Kidney (tissue), 13 donors: ENCODE measurements at regions not wholly inside any gene's neighbourhood (a gene's known extent, or its start where the extent isn't known, plus 50 kb on each side); places are given as distances from the start of the nearest gene placed in this dataset.
A peak's percentile ranks its signal among the peaks of the same experiment; 100 is the strongest.

Experiments used
- DNase-seq, 5 donors: peaks; one replicate each; pipeline ENCODE4 v3.0.0-alpha.2; 2013 to 2020
- FAIRE-seq: peaks from 2 replicates; lab custom pipeline; 2012; peaks lifted over from hg19 to GRCh38; lab: Jason Lieb, UNC
- H3K27ac ChIP-seq, 2 donors: one replicate each; pipeline ENCODE4 v1.7.0; 2013; ENCODE audit warnings: low read depth in 2 of 2, low read length in 2 of 2, inconsistent platforms in 1 of 2
- H3K27me3 ChIP-seq: one replicate; pipeline ENCODE4 v1.7.1; 2013; ENCODE audit warnings: low read length, inconsistent platforms; ENCODE audit not compliant: control insufficient read depth, insufficient read depth
- H3K36me3 ChIP-seq, 3 donors: one replicate each; pipeline versions ENCODE4 v1.7.0 to v1.7.1; 2013; ENCODE audit warnings: low read length in 3 of 3, control low read depth in 1 of 3, inconsistent platforms in 1 of 3; ENCODE audit not compliant: insufficient read depth in 3 of 3, control insufficient read depth in 2 of 3
- H3K4me1 ChIP-seq, 3 donors: one replicate each; pipeline versions ENCODE4 v1.7.0 to v1.7.1; 2013; ENCODE audit warnings: low read length in 3 of 3, inconsistent platforms in 1 of 3, low read depth in 1 of 3; ENCODE audit not compliant: control insufficient read depth in 2 of 3, insufficient read depth in 2 of 3
- H3K4me3 ChIP-seq, 3 donors: one replicate each; pipeline versions ENCODE4 v1.7.0 to v1.8.1; 2013; ENCODE audit warnings: low read length in 3 of 3, control low read depth in 1 of 3, inconsistent platforms in 1 of 3
- H3K9ac ChIP-seq, 3 donors: one replicate each; pipeline versions ENCODE4 v1.7.0 to v1.7.1; 2013; ENCODE audit warnings: low read length in 3 of 3, control low read depth in 1 of 3, inconsistent platforms in 1 of 3
- H3K9me3 ChIP-seq, 3 donors: one replicate each; pipeline versions ENCODE4 v1.7.0 to v1.7.1; 2013; ENCODE audit warnings: low read length in 3 of 3, control low read depth in 1 of 3, inconsistent platforms in 1 of 3; ENCODE audit not compliant: control insufficient read depth in 2 of 3, insufficient read depth in 1 of 3
- intact Hi-C: fragments of 100-400 bp; cut with DNase I; formaldehyde crosslinking; loops from one replicate; pipeline ENCODE4 v1.11.1; 2022
- TF ChIP-seq, protein P1 (sequence below): IDR thresholded peaks from 3 replicates; pipeline ENCODE4 v1.5.1; 2012; ENCODE audit warnings: mild to moderate bottlenecking, moderate library complexity, borderline replicate concordance; ENCODE audit not compliant: insufficient read depth; ENCODE audit errors: extremely low read depth
- donor health status: control.
- donor health status: control.
- donor health status: control.
- donor health status: control.
- donor health status: control.
- donor health status: DM: yes; HTN: yes; CAD: no.
- donor health status: Normal renal cell carcinoma (clear cell type).

DNA sequence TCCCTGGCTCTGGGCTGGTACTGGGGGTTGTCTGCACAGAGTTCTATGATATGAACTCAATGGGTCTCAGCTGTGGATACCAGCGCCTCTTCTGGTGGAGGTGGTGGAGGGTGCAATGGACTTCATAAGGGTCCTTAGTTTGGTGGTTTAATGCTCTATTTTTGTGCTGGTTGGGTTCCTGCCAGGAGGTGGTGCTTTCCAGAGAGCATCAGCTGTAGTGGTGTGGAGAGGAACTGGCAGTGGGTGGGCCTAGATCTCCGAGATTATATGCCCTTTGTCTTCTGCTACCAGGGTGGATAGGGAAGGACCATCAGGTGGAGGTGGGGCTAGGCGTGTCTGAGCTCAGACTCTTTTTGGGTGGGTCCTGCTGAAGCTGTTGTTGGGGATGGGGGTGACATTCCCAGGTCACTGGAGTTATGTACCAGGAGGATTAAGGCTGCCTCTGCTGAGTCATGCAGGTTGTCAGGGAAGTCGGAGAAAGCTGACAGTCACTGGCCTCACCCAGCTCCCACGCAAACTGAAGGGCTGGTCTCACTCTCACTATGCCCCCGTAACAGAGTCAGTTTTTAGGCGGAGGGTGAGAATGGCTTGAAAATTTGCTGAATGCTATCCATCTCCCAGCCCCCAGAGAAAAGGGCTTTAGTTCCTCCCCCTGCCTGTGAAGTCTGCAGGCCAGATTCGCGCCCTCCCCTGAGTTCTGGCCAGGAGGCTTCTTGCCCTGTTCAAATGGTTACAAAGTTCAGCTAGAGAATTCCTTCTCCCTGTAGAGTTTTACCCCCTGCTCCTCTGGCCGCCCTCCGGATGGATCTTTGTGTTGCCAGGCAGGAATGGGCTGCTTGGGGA, 902.9 kb downstream of the LTN1 start:
- H3K9ac ChIP-seq = peak overlapping the region in 1 of 3 donors; percentile 72
- H3K9me3 ChIP-seq = peaks cover 0 to 3% (median 0%) of the 10 kb centered on the region in 3 donors
- TF ChIP-seq, protein P1, sequence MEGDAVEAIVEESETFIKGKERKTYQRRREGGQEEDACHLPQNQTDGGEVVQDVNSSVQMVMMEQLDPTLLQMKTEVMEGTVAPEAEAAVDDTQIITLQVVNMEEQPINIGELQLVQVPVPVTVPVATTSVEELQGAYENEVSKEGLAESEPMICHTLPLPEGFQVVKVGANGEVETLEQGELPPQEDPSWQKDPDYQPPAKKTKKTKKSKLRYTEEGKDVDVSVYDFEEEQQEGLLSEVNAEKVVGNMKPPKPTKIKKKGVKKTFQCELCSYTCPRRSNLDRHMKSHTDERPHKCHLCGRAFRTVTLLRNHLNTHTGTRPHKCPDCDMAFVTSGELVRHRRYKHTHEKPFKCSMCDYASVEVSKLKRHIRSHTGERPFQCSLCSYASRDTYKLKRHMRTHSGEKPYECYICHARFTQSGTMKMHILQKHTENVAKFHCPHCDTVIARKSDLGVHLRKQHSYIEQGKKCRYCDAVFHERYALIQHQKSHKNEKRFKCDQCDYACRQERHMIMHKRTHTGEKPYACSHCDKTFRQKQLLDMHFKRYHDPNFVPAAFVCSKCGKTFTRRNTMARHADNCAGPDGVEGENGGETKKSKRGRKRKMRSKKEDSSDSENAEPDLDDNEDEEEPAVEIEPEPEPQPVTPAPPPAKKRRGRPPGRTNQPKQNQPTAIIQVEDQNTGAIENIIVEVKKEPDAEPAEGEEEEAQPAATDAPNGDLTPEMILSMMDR = no peak
- FAIRE-seq (no peak), DNase-seq (no peak)
- no peaks in the 10 kb centered on the region for H3K36me3 ChIP-seq
- H3K27ac ChIP-seq = peak overlapping the region; percentile 8 to 72
- H3K27me3 ChIP-seq = no peaks in the 10 kb centered on the region
- intact Hi-C loops = no loop called here
- H3K4me3 ChIP-seq = peak overlapping the region in 2 of 3 donors; percentile 69 to 82
- no peaks in the 10 kb centered on the region for H3K4me1 ChIP-seq

DNA sequence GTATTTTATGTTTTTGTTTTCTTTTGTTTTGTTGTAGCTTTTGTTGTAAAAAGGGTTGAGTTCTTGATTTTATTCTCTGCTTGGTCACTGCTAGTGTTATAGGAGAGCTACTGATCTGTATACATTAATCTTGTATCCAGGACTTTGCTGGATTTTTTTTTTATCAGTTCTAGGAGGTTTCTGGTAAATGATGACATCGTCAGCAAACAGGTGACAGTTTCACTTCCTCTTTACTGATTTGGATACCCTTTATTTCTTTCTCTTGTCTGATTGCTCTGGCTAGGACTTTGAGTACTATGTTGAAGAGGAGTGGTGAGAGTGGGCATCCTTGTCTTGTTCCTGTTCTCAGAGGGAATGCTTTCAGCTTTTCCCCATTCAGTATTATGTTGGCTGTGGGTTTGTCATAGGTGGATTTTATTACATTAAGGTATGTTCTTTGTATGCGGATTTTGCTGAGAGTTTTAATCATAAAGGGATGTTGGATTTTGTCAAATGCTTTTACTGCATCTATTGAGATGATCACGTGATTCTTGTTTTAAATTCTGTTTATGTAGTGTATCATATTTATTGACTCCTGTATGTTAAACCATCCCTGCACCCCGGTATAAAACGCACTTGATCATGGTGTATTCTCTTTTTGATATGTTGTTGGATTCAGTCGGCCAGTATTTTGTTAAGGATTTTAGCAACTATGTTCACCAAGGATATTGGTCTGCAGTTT, 905.7 kb downstream of the LTN1 start:
- intact Hi-C loops = no loop called here
- Histone ChIP-seq H3K4me3 (no peak overlapping the region), H3K27ac (no peak overlapping the region), H3K9ac (no peak overlapping the region), H3K36me3 (no peaks in the 10 kb centered on the region), H3K9me3 (peaks cover 0 to 3% (median 0%) of the 10 kb centered on the region in 3 donors), H3K27me3 (no peaks in the 10 kb centered on the region), H3K4me1 (no peaks in the 10 kb centered on the region)
- no peak for FAIRE-seq
- no peak for DNase-seq
- TF ChIP-seq, protein P1 = no peak

DNA sequence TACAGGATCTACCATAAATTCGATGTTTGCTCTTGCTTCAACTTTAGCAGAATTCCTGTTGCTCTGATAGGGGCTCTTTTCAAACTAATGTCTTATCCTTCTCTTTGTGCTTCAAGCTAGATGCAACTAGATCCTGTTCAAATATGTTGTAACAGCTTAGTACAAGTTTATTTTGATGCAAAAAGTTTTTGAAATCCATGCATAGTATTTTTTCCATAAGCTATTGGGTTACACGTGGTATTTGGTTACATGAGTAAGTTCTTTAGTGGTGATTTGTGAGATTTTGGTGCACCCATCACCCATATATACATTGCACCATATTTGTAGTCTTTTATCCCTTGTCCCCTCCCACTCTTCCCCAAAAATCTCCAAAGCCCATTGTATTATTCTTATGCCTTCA, 907.7 kb downstream of the LTN1 start:
- DNase-seq = no peak
- TF ChIP-seq, protein P1 = no peak
- H3K27ac ChIP-seq = no peak overlapping the region
- no peak overlapping the region for H3K4me3 ChIP-seq
- no peaks in the 10 kb centered on the region for H3K36me3 ChIP-seq
- H3K27me3 ChIP-seq = no peaks in the 10 kb centered on the region
- H3K4me1 ChIP-seq = no peaks in the 10 kb centered on the region
- intact Hi-C loops = no loop called here
- H3K9me3 ChIP-seq = peaks cover 0 to 3% (median 0%) of the 10 kb centered on the region in 3 donors
- no peak overlapping the region for H3K9ac ChIP-seq
- no peak for FAIRE-seq
